ENCODE measurements at regions not wholly inside any gene's neighbourhood (a gene's known extent, or its start where the extent isn't known, plus 50 kb on each side); places are given as distances from the start of the nearest gene placed in this dataset.

- peaks cover 11% of the 10 kb centered on the region for H3K9me3 Mint-ChIP-seq
- H3K27ac Mint-ChIP-seq = no peak overlapping the region
- H3K4me1 Mint-ChIP-seq = peaks cover 11% of the 10 kb centered on the region
- no peak overlapping the region for H3K4me3 Mint-ChIP-seq
- no peak for DNase-seq (ENCODE audit: low spot score)
- peaks cover 6% of the 10 kb centered on the region for H3K36me3 Mint-ChIP-seq
- no peaks in the 10 kb centered on the region; the same call in 1 of the 2 replicates for H3K27me3 Mint-ChIP-seq (ENCODE audit: low read depth)
- TF ChIP-seq, protein P1, sequence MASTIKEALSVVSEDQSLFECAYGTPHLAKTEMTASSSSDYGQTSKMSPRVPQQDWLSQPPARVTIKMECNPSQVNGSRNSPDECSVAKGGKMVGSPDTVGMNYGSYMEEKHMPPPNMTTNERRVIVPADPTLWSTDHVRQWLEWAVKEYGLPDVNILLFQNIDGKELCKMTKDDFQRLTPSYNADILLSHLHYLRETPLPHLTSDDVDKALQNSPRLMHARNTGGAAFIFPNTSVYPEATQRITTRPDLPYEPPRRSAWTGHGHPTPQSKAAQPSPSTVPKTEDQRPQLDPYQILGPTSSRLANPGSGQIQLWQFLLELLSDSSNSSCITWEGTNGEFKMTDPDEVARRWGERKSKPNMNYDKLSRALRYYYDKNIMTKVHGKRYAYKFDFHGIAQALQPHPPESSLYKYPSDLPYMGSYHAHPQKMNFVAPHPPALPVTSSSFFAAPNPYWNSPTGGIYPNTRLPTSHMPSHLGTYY (CRISPR knock-in tag; IDR thresholded peaks at IDR 0.05) = no peak
- ATAC-seq = no peak
- ChIA-PET POLR2A (no interaction called here), CTCF (no interaction called here)
These were observed 249.4 kb downstream of the NPHP4 start for GRCh38 chr1:5742801-5743200.

GRCh38 chr1:5742032-5742431 is 250.2 kb downstream of the NPHP4 start:
- Mint-ChIP-seq H3K4me1 (peaks cover 9% of the 10 kb centered on the region), H3K27ac (no peak overlapping the region), H3K27me3 (ENCODE audit: low read depth) (no peaks in the 10 kb centered on the region; the same call in 1 of the 2 replicates), H3K9me3 (peaks cover 11% of the 10 kb centered on the region), H3K4me3 (no peak overlapping the region), H3K36me3 (peaks cover 6% of the 10 kb centered on the region)
- ChIA-PET CTCF (no interaction called here), POLR2A (no interaction called here)
- no peak for ATAC-seq
- DNase-seq (ENCODE audit: low spot score) = no peak
- TF ChIP-seq ZNF232 (CRISPR knock-in tag; IDR thresholded peaks at IDR 0.05) (no peak), ZMAT4 (CRISPR knock-in tag; IDR thresholded peaks at IDR 0.05) (no peak), SOX15 (CRISPR knock-in tag; IDR thresholded peaks at IDR 0.05) (no peak), HMGA2 (CRISPR knock-in tag; IDR thresholded peaks at IDR 0.05) (no peak), FOXP4 (CRISPR knock-in tag; IDR thresholded peaks at IDR 0.05) (no peak), SMAD4 (CRISPR knock-in tag; IDR thresholded peaks at IDR 0.05) (no peak), CBFB (CRISPR knock-in tag; IDR thresholded peaks at IDR 0.05; ENCODE audit: low read depth) (no peak), E2F4 (CRISPR knock-in tag; IDR thresholded peaks at IDR 0.05; ENCODE audit: borderline replicate concordance, low read depth) (no peak), NFATC4 (CRISPR knock-in tag; IDR thresholded peaks at IDR 0.05) (no peak), GTF2I (CRISPR knock-in tag; conservative IDR thresholded peaks at IDR 0.05) (no peak), ZNF219 (CRISPR knock-in tag; IDR thresholded peaks at IDR 0.05; ENCODE audit: borderline replicate concordance) (no peak), HMGXB4 (CRISPR knock-in tag; IDR thresholded peaks at IDR 0.05) (no peak), ESRRA (CRISPR knock-in tag; IDR thresholded peaks at IDR 0.05; ENCODE audit: borderline replicate concordance) (no peak), ZNF281 (CRISPR knock-in tag; IDR thresholded peaks at IDR 0.05) (no peak)
- TF ChIP-seq, protein P2, sequence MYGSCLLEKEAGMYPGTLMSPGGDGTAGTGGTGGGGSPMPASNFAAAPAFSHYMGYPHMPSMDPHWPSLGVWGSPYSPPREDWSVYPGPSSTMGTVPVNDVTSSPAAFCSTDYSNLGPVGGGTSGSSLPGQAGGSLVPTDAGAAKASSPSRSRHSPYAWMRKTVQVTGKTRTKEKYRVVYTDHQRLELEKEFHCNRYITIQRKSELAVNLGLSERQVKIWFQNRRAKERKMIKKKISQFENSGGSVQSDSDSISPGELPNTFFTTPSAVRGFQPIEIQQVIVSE (CRISPR knock-in tag; IDR thresholded peaks at IDR 0.05; ENCODE audit: borderline replicate concordance) = no peak
- TF ChIP-seq, protein P3, sequence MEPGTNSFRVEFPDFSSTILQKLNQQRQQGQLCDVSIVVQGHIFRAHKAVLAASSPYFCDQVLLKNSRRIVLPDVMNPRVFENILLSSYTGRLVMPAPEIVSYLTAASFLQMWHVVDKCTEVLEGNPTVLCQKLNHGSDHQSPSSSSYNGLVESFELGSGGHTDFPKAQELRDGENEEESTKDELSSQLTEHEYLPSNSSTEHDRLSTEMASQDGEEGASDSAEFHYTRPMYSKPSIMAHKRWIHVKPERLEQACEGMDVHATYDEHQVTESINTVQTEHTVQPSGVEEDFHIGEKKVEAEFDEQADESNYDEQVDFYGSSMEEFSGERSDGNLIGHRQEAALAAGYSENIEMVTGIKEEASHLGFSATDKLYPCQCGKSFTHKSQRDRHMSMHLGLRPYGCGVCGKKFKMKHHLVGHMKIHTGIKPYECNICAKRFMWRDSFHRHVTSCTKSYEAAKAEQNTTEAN (CRISPR knock-in tag; IDR thresholded peaks at IDR 0.05) = no peak
- TF ChIP-seq, protein P4, sequence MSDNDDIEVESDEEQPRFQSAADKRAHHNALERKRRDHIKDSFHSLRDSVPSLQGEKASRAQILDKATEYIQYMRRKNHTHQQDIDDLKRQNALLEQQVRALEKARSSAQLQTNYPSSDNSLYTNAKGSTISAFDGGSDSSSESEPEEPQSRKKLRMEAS (CRISPR knock-in tag; IDR thresholded peaks at IDR 0.05) = no peak
- TF ChIP-seq, protein P5, sequence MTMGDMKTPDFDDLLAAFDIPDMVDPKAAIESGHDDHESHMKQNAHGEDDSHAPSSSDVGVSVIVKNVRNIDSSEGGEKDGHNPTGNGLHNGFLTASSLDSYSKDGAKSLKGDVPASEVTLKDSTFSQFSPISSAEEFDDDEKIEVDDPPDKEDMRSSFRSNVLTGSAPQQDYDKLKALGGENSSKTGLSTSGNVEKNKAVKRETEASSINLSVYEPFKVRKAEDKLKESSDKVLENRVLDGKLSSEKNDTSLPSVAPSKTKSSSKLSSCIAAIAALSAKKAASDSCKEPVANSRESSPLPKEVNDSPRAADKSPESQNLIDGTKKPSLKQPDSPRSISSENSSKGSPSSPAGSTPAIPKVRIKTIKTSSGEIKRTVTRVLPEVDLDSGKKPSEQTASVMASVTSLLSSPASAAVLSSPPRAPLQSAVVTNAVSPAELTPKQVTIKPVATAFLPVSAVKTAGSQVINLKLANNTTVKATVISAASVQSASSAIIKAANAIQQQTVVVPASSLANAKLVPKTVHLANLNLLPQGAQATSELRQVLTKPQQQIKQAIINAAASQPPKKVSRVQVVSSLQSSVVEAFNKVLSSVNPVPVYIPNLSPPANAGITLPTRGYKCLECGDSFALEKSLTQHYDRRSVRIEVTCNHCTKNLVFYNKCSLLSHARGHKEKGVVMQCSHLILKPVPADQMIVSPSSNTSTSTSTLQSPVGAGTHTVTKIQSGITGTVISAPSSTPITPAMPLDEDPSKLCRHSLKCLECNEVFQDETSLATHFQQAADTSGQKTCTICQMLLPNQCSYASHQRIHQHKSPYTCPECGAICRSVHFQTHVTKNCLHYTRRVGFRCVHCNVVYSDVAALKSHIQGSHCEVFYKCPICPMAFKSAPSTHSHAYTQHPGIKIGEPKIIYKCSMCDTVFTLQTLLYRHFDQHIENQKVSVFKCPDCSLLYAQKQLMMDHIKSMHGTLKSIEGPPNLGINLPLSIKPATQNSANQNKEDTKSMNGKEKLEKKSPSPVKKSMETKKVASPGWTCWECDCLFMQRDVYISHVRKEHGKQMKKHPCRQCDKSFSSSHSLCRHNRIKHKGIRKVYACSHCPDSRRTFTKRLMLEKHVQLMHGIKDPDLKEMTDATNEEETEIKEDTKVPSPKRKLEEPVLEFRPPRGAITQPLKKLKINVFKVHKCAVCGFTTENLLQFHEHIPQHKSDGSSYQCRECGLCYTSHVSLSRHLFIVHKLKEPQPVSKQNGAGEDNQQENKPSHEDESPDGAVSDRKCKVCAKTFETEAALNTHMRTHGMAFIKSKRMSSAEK (CRISPR knock-in tag; IDR thresholded peaks at IDR 0.05; ENCODE audit: borderline replicate concordance) = no peak

All from WTC11 (cell line).